ENCODE measurements at regions not wholly inside any gene's neighbourhood (a gene's known extent, or its start where the extent isn't known, plus 50 kb on each side); places are given as distances from the start of the nearest gene placed in this dataset.
A peak's percentile ranks its signal among the peaks of the same experiment; 100 is the strongest.

DNA sequence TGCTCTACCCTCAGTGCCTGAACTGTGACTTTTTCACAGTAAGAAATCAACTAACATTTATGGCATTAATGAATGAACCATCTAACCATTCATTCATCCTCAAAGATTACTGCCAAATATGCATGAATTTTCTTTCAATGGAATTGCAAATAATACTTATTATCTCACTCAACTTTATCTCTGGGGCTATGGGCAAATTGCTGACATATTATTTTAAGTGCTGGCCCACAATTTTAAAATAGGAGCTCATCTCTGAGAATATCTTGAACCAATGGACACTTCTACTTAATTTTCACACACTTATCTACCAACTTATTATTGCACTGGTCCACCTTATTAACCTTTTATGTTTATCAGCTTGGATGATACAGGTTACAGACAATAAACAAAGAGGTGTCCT is 182.8 kb downstream of the RBM43 start:
- no peak for DNase-seq

- no peak for DNase-seq
Observed at GRCh38 chr2:151071906-151072305, 189.8 kb downstream of the RBM43 start.

GRCh38 chr2:151071382-151071781 is 190.3 kb downstream of the RBM43 start:
- no peak for DNase-seq

DNA sequence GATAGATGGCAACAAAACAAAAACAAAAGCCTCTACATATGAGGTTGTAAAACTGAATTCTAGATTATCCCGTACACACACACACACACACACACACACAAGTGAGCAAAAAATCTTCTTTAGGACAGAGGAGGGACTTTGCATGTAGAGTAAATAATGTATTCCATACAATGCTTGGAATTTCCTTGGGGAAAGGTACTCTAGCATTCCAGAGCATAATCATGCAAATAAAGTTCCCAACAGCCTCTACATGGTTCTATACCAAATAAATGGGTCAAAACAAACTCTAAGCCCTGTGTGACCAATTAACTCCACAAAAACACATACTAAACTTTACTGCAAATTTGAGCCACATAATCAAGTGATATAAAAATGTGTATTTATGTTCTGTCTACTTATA is 191.4 kb downstream of the RBM43 start:
- DNase-seq = no peak

- DNase-seq = no peak
Observed at GRCh38 chr2:151067658-151068369, 193.8 kb downstream of the RBM43 start.

DNA sequence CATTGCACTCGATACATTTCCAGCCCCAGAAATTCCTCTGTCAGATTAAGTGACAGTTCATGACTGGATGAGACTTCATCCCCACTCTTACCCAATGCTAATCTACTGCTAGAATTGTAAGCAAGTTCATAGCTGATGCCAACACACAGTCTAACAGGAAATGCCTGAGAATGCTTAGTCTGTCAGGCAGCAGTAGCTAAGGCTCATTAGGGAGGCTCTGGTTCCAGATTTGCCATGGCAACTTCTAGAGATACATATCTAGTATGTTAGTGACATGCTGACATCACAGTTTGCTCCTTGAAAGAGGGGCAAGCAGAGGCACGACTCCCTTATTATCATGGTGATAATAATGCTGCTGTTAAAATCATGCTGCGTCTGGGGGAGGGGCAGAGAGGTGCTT is 198.4 kb downstream of the RBM43 start:
- DNase-seq = peak; percentile 92

DNA sequence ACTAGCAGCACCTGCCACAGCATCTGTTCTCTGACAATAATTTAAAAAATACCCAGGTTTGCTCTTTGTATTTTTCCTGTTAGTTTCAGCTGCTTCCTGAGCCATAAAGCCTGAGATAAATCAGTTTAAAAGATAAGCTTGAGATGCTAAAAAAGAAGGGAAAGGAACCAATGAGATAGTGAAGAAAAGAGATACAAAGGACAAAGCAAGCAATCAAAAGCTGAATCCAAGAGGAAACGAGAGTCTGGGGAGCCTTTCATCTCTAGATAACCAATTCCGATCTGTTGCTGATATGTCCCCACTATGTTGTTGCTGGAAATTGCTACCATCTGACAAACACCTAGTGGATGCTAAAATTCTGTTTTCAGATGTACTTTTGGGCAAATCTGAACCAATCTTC is 201.4 kb downstream of the RBM43 start:
- DNase-seq = no peak

- no peak for DNase-seq
Observed at GRCh38 chr2:151056870-151057269, 204.8 kb downstream of the RBM43 start.

- DNase-seq = no peak
Observed at GRCh38 chr2:151053661-151053990, 208.0 kb downstream of the RBM43 start.

DNA sequence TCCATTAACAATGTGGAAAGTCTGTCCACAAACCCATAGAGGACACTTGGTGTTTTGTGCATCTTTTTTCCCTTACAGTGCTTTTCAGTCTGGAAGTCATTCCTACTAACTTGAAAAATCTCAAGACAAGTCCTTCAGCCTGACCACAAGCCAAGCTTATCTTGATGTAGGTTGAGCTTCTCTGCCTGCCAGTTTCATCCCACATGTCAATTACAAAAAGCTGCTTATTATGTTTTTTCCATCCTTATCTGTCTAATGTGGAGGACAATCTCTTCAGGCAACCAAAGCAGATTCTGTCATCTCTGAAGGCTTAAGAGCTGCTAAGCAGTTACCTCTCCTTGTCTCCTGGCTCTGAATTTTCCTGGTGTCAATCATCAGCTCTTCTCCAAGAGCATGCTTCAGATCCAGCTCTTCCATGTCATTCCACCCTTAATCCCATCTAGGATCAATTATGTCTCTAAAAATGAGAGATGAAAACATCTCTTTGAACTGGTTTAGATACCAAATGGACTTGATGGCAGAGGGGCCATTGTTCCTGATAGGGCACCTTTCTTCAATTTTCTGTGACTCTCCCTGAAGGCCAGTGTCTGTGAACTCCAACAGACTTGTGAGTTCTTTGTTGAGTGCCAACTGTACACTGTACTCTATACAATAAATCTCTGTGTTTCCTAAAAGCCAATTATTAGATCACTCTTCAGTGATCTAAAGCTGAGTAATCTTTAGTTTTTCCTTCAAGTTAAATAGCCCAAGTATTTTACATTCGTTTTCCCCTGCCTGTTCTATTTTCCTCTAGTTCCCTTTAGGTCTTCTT is 208.6 kb downstream of the RBM43 start:
- no peak for DNase-seq

DNA sequence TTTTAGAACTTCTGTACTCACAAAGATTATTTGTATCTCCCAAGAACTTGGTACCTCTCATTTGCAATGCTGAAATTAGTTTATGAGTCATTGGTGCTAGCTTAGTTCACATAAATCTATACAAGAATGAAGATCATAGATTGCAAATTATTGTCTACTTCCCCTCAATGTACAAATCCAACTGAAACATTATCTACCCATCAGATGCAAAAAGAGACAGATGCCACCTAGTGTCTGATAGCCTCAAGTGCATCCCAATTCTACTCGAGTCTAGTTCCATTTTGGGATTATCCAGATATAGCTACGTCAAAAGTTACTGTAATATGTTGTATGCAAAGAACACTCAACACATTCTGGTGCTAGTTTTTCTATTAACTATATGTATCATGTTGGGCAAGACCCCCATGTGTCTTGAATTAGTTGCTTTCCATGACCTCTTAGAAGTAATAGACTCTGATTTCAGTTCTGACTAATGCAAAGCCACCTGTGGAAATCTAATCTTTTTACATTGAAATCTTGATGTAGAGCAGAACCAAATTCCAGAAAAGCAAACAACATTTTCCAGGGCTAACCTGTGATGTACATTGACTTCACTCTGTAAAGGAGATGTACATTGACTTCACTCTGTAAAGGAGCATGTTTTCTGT is 210.0 kb downstream of the RBM43 start:
- DNase-seq = peak; percentile 53

- no peak for DNase-seq
Observed at GRCh38 chr2:151049746-151050145, 211.9 kb downstream of the RBM43 start.

DNA sequence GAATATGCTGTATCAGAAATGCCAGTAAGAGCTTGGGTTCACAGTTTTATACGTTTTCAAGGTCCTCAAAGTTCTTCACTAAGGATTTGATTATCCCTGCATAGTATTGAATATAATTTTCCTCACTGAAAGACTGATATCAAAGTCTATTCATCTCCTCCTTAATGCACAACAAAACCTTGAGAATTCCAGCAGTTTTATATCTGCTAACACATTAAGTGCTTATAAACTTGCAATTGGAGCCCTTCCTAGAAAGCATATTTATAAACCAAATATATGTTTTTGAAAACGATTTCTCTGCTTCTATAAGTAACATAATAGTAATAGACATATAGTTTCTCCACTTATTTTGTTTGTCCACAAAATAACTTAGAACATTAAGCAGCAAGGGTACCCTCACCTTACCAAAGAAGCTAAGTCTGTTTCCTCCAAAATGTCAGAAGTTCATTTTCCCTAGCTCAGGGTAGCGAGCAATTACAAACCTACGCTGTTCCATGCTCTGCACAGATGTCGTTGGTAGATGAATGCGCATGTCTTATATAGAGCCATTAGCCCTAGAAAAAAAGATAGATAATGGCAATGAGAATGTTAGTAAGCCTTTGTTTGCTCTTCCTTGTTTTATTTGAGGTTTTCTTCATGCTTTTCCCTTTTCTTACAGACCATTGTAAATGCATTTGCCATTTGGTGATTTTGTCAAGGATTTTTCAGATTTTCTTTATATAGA is 213.2 kb downstream of the RBM43 start:
- no peak for DNase-seq

DNA sequence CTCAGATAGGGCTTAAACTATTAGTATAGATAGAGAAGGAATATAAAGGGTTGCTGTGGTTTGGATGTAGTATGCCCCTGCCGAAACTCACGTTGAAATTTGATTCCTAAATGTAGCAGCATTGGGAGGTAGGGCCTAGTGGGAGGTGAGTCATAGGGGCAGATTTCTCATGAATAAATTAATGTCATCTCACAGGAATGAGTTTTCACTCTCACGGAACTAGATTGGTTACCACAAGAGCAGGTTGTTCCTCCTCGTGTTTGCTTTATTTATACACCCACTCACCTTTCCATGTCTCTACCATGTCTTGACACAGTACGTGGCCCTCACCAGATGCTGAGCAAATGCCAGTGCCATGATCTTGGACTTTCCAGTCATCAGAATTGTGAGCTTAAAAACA is 218.2 kb downstream of the RBM43 start:
- DNase-seq = no peak

- no peak for DNase-seq
Observed at GRCh38 chr2:151042964-151043363, 218.7 kb downstream of the RBM43 start.

DNA sequence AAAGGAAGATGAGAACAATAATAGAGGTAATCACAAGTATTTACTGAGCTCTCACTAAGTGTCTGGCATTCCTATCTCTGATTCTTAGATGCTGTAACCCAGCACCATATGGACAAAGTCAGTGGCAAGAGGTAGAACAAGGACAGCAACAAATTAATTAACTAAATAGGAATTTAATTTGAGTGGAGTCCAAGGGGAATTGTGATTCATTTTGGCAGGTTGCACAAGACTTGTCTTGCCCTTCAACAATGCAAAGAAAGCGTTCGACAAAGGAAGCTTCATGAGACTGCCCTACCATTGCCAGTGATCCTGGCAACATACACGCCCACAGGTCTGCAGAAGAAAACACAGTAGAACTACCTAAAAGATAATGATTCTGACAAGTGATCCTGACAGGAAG is 221.6 kb downstream of the RBM43 start:
- no peak for DNase-seq

DNA sequence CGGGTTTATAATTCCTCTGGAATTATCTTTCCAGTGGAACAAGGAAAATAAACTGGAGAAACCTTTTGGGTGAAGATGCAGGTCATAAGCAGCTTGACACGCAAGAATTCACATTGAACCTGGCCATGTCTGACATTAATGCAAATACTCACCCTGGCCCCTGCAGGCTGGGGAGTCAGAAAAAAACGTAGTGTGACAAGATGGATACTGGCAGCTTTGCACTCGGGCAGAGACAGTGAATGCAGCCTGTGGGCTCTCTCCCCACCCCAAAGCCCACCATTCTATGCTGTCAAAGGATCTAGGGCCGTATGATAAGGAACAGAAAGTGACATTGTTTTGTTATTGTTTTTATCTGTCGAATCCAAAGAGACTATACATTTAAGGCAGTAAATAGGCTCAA is 223.1 kb downstream of the RBM43 start:
- no peak for DNase-seq

GRCh38 chr2:151037434-151037833 is 224.2 kb downstream of the RBM43 start:
- DNase-seq = no peak

DNA sequence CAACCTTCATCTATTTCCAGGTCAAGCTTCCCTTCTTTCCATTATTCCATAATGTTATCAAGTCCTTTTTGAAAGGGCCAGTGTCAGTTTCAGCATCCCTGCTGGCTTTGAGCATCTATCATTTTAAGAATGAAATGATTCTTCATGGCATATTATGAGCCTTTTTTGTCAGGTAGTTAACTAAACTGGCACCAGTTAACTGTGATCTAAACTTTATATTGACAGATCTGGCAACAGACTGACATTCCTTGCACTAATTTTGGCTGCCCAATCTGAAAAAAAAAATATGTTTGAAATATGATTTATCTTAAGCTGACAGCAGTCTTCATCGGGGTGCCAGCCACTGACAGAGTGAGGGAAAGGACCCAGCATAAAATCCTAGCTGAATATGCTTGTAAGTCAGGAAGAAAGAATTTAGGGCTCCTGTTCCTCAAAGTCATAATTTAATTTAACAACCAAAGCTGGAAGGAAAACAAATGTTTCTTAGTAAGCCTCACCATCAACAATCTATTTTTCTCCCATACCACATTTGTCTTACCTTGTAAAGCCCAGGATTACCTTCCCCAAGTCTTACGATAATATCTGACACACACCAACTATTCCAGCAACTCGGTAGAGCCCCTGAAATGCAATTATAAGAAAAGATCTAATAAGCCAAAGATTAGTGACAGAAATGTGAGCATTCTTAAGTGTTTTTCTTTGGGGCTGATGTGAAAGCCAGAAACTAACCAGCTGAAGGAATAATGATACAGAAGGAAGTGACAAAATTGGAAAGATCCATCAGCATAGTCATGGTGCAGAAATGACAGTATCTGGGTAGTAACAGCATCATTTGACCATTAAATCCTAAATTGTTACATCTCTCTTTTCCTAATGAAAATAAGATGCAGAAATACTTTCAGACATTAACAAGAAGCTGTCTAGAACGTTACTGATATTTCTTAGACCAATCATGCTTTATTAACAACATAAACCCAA is 228.1 kb downstream of the RBM43 start:
- no peak for DNase-seq

DNA sequence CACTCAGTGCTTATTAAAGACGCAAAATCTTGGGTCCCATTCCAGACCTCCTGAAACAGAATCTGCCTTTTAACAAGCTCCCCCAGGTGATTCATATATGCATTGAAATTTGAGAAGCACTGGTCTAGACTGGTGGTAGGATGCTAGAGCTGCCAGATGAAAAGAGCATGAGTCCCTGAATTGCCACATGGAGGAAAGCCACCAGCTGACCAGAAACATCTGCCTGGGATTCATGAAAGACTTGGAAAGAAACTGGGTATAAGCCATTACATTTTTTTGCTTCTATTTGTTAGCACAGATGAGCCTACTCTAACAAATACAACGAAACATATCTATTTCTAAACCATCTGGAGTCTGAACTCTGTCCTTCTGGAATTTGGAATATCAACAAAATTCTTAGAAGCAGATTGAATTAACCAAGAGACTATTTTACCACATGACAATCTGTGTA is 228.9 kb downstream of the RBM43 start:
- DNase-seq = no peak

DNA sequence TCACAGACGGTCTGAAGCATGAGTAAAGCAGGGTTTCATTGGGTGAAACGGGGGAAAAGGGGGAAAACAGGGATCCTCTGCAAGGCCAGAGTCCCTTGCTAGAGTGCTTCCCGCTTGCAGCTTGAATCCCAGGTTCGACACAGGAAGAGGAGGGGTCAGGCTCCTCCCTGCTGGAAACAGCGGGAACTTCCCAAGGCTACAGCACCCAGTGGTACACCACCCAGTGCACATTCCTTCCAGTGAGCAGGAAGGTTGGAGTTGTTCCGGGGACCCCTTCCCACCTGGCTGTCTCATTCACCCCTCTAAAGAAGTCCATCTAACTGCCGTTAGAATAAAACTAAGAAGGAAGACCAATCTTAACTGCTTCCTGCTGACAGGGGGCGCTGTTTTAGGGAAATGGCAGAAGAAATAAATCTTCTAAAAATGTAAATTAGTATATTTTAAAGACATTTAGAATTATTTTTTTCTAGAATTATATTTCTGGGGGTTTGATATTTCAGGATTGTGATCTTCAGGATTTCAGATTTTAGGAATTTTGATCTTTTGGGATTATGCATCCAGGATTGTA is 230.9 kb downstream of the RBM43 start:
- DNase-seq = no peak

Data from NCI-H1105 treated with DMSO at 0.1 percent for 48 hours (cell line).